GM23248 (cell line): ENCODE measurements at regions not wholly inside any gene's neighbourhood (a gene's known extent, or its start where the extent isn't known, plus 50 kb on each side); places are given as distances from the start of the nearest gene placed in this dataset.
A peak's percentile ranks its signal among the peaks of the same experiment; 100 is the strongest.

Source experiments
- DNase-seq: peaks from one replicate; pipeline ENCODE4 v3.0.0-alpha.2; 2015
- H2AFZ ChIP-seq: fragments of 200-600 bp; sonication (generic); 2 replicates; pipeline ENCODE4 v1.6.1; 2016; ENCODE audit warnings: antibody characterized with exemption
- H3F3A ChIP-seq: fragments of 200-600 bp; sonication (generic); 2 replicates; pipeline ENCODE4 v1.6.1; 2016; ENCODE audit warnings: mild to moderate bottlenecking, antibody characterized with exemption, mixed run types; ENCODE audit not compliant: insufficient read depth
- H3K27ac ChIP-seq: fragments of 200-600 bp; sonication (generic); 2 replicates; pipeline ENCODE4 v1.5.1; 2016; ENCODE audit warnings: mild to moderate bottlenecking
- H3K27me3 ChIP-seq: fragments of 200-600 bp; sonication (generic); replicated peaks from 2 replicates; pipeline ENCODE4 v1.6.1; 2016; ENCODE audit warnings: mild to moderate bottlenecking; ENCODE audit not compliant: insufficient read depth
- H3K36me3 ChIP-seq: fragments of 200-600 bp; sonication (generic); 2 replicates; pipeline ENCODE4 v1.6.1; 2016; ENCODE audit warnings: low read depth, mild to moderate bottlenecking
- H3K4me1 ChIP-seq: fragments of 200-600 bp; sonication (generic); 2 replicates; pipeline ENCODE4 v1.6.1; 2016; ENCODE audit warnings: mild to moderate bottlenecking; ENCODE audit not compliant: insufficient read depth
- H3K4me2 ChIP-seq: fragments of 200-600 bp; sonication (generic); one replicate; pipeline ENCODE4 v1.6.1; 2016; ENCODE audit warnings: mild to moderate bottlenecking; ENCODE audit not compliant: unreplicated experiment
- H3K4me3 ChIP-seq: fragments of 200-600 bp; sonication (generic); 2 replicates; pipeline ENCODE4 v1.5.1; 2016; ENCODE audit warnings: mild to moderate bottlenecking
- H3K79me2 ChIP-seq: fragments of 200-600 bp; sonication (generic); 2 replicates; pipeline ENCODE4 v1.6.1; 2016; ENCODE audit warnings: mild to moderate bottlenecking; ENCODE audit not compliant: insufficient read depth
- H3K9ac ChIP-seq: fragments of 200-600 bp; sonication (generic); 2 replicates; pipeline ENCODE4 v1.6.1; 2016; ENCODE audit warnings: mild to moderate bottlenecking
- H3K9me2 ChIP-seq: fragments of 200-600 bp; sonication (generic); 2 replicates; pipeline ENCODE4 v1.6.1; 2016; ENCODE audit warnings: mixed run types, mild to moderate bottlenecking, moderate library complexity; ENCODE audit not compliant: insufficient read depth
- H3K9me3 ChIP-seq: fragments of 200-600 bp; sonication (generic); one replicate; pipeline ENCODE4 v1.6.1; 2017; ENCODE audit warnings: low read depth
- H4K20me1 ChIP-seq: fragments of 200-600 bp; sonication (generic); 2 replicates; pipeline ENCODE4 v1.6.0; 2016; ENCODE audit not compliant: insufficient read depth
- EZH2 ChIP-seq: fragments of 200-600 bp; sonication (generic); IDR thresholded peaks from 2 replicates; pipeline ENCODE4 v1.6.1; 2018; ENCODE audit warnings: antibody characterized with exemption, mild to moderate bottlenecking; ENCODE audit not compliant: insufficient read depth, poor library complexity, severe bottlenecking
- EZH2phosphoT487 ChIP-seq: fragments of 200-600 bp; sonication (generic); IDR thresholded peaks from 2 replicates; pipeline ENCODE4 v1.6.1; 2018; ENCODE audit warnings: antibody characterized with exemption, moderate library complexity, mild to moderate bottlenecking, low read depth; ENCODE audit not compliant: insufficient read depth
- WGBS, 2 experiments: methylation state at CpG; one replicate each; pipeline ENCODE4 v1.1.6; 2015 to 2017; ENCODE audit warnings: low lambda C conversion rate in 2 of 2, low coverage in 1 of 2; ENCODE audit errors: missing lambda C conversion rate in 2 of 2; 5-methylcytosine and 5-hydroxymethylcytosine counted together
- in situ Hi-C: fragments of 300-500 bp; cut with MboI; formaldehyde crosslinking; loops from 2 replicates; pipeline ENCODE4 v1.15.0; 2020

- DNase-seq: no peak
- in situ Hi-C loops: no loop called here
- Histone ChIP-seq H3K9me2 (no peaks in the 10 kb centered on the region), H3K27ac (no peak overlapping the region), H3K9me3 (no peaks in the 10 kb centered on the region), H3K27me3 (no peaks in the 10 kb centered on the region), H3K9ac (no peak overlapping the region), H3K79me2 (no peaks in the 10 kb centered on the region), H3K36me3 (no peaks in the 10 kb centered on the region), H3K4me2 (no peak overlapping the region), H3F3A (no peaks in the 10 kb centered on the region), H4K20me1 (no peaks in the 10 kb centered on the region), H2AFZ (no peak overlapping the region), H3K4me3 (no peak overlapping the region), H3K4me1 (peaks cover 9% of the 10 kb centered on the region; the same call in 1 of the 2 replicates)
- WGBS, 2 experiments: 94 to 95% methylated on average over 2 of the region's 2 CpGs
- TF ChIP-seq EZH2phosphoT487: no peak
Measured at GRCh38 chr4:107212565-107212964, 176.5 kb upstream of the DKK2 start.

- peak; percentile 3 for DNase-seq
- Histone ChIP-seq H3K4me1 (peaks cover 9% of the 10 kb centered on the region; the same call in 1 of the 2 replicates), H3K27me3 (no peaks in the 10 kb centered on the region), H3F3A (no peaks in the 10 kb centered on the region), H3K9me3 (no peaks in the 10 kb centered on the region), H3K27ac (no peak overlapping the region), H3K9me2 (no peaks in the 10 kb centered on the region), H3K9ac (no peak overlapping the region), H3K4me3 (no peak overlapping the region), H3K79me2 (no peaks in the 10 kb centered on the region), H3K4me2 (no peak overlapping the region), H2AFZ (0 out of 2 replicates have a peak overlapping the region, but pooled peaks have one; percentile 37), H3K36me3 (no peaks in the 10 kb centered on the region), H4K20me1 (no peaks in the 10 kb centered on the region)
- WGBS, 2 experiments: 93 to 98% methylated on average over 13 of the region's 13 CpGs
- no peak for TF ChIP-seq EZH2phosphoT487
- no peak for TF ChIP-seq EZH2
- in situ Hi-C loops: no loop called here
Measured at GRCh38 chr4:107210450-107211239, 174.5 kb upstream of the DKK2 start.

GRCh38 chr4:107203733-107204132 is 167.6 kb upstream of the DKK2 start:
- no peak overlapping the region for H3K4me3 ChIP-seq
- no peaks in the 10 kb centered on the region for H4K20me1 ChIP-seq
- TF ChIP-seq EZH2: no peak
- TF ChIP-seq EZH2phosphoT487: no peak
- H3K27ac ChIP-seq: no peak overlapping the region
- in situ Hi-C loops: no loop called here
- H3K9me2 ChIP-seq: no peaks in the 10 kb centered on the region
- no peaks in the 10 kb centered on the region for H3F3A ChIP-seq
- DNase-seq: no peak
- WGBS, 2 experiments: 85 to 89% methylated on average over 8 of the region's 8 CpGs
- H3K4me2 ChIP-seq: no peak overlapping the region
- H2AFZ ChIP-seq: no peak overlapping the region
- H3K9me3 ChIP-seq: no peaks in the 10 kb centered on the region
- no peak overlapping the region for H3K9ac ChIP-seq
- H3K4me1 ChIP-seq: no peaks in the 10 kb centered on the region
- no peaks in the 10 kb centered on the region for H3K27me3 ChIP-seq
- H3K36me3 ChIP-seq: no peaks in the 10 kb centered on the region
- no peaks in the 10 kb centered on the region for H3K79me2 ChIP-seq

GRCh38 chr4:107202744-107203143 is 166.6 kb upstream of the DKK2 start:
- no peak overlapping the region for H3K4me3 ChIP-seq
- in situ Hi-C loops: no loop called here

More at GRCh38 chr4:107202744-107203143, 166.6 kb upstream of the DKK2 start:
- no peaks in the 10 kb centered on the region for H3K9me3 ChIP-seq
- no peaks in the 10 kb centered on the region for H3K9me2 ChIP-seq
- 47 to 51% methylated on average over 7 of the region's 7 CpGs for WGBS, 2 experiments
- H3K4me1 ChIP-seq: no peaks in the 10 kb centered on the region
- H3K27me3 ChIP-seq: no peaks in the 10 kb centered on the region
- H3K36me3 ChIP-seq: no peaks in the 10 kb centered on the region
- H2AFZ ChIP-seq: no peak overlapping the region
- no peak overlapping the region for H3K9ac ChIP-seq
- H4K20me1 ChIP-seq: no peaks in the 10 kb centered on the region
- DNase-seq: no peak
- no peaks in the 10 kb centered on the region for H3K79me2 ChIP-seq
- no peak overlapping the region for H3K4me2 ChIP-seq
- H3F3A ChIP-seq: no peaks in the 10 kb centered on the region
- TF ChIP-seq EZH2phosphoT487: no peak
- no peak for TF ChIP-seq EZH2
- H3K27ac ChIP-seq: no peak overlapping the region
